Fibroblast of lung (primary cell): ENCODE measurements at regions not wholly inside any gene's neighbourhood (a gene's known extent, or its start where the extent isn't known, plus 50 kb on each side); places are given as distances from the start of the nearest gene placed in this dataset.

ENCODE experiments used
- DNase-seq, 2 donors: peaks; one replicate each; pipeline versions ENCODE4 v3.0.0 to v3.0.0-alpha.2; 2010; ENCODE audit warnings: low read depth in 2 of 2
- H2AFZ ChIP-seq: 2 replicates; pipeline ENCODE4 v1.5.1; 2012; ENCODE audit warnings: low read length, control low read depth, inconsistent platforms
- H3K27ac ChIP-seq: 2 replicates; pipeline ENCODE4 v1.5.1; 2011; ENCODE audit warnings: low read length, control low read depth; ENCODE audit not compliant: insufficient read depth
- H3K27me3 ChIP-seq: 2 replicates; pipeline ENCODE4 v1.5.1; 2011; ENCODE audit warnings: mild to moderate bottlenecking, low read length; ENCODE audit not compliant: control insufficient read depth, insufficient read depth
- H3K36me3 ChIP-seq: 2 replicates; pipeline ENCODE4 v1.5.1; 2011; ENCODE audit warnings: low read length; ENCODE audit not compliant: control insufficient read depth, insufficient read depth
- H3K4me1 ChIP-seq: 2 replicates; pipeline ENCODE4 v1.5.1; 2011; ENCODE audit warnings: low read length; ENCODE audit not compliant: control insufficient read depth, insufficient read depth; ENCODE audit errors: extremely low read depth
- H3K4me2 ChIP-seq: 2 replicates; pipeline ENCODE4 v1.5.1; 2011; ENCODE audit warnings: low read length, control low read depth; ENCODE audit not compliant: insufficient read depth; ENCODE audit errors: extremely low read depth
- H3K4me3 ChIP-seq, 4 experiments: fragments of 200-600 bp in 1 of 4; sonication (generic) in 1 of 4; replicated peaks in 1 of 4; 2 replicates each; pipeline ENCODE4 v1.5.1; 2011 to 2016; ENCODE audit warnings: low read length in 4 of 4, low read depth in 3 of 4, mild to moderate bottlenecking in 3 of 4, control low read depth in 2 of 4, inconsistent platforms in 1 of 4, mixed read lengths in 1 of 4; ENCODE audit not compliant: insufficient read depth in 1 of 4; ENCODE audit errors: control extremely low read depth in 1 of 4
- H3K79me2 ChIP-seq: 2 replicates; pipeline ENCODE4 v1.5.1; 2012; ENCODE audit warnings: mild to moderate bottlenecking, low read length, inconsistent platforms; ENCODE audit not compliant: control insufficient read depth, insufficient read depth
- H3K9ac ChIP-seq: 2 replicates; pipeline ENCODE4 v1.5.1; 2011; ENCODE audit warnings: mild to moderate bottlenecking, low read length, control low read depth; ENCODE audit not compliant: insufficient read depth
- H3K9me3 ChIP-seq: 2 replicates; pipeline ENCODE4 v1.5.1; 2012; ENCODE audit warnings: low read depth, low read length; ENCODE audit not compliant: control insufficient read depth, insufficient read depth
- H4K20me1 ChIP-seq: 2 replicates; pipeline ENCODE4 v1.5.1; 2011; ENCODE audit warnings: low read length; ENCODE audit not compliant: control insufficient read depth, insufficient read depth; ENCODE audit errors: extremely low read depth
- CTCF ChIP-seq, 2 donors: IDR thresholded peaks in 1 of 2; conservative IDR thresholded peaks in 1 of 2; 1 replicate in 1 of 2; 2 replicates in 1 of 2; pipeline ENCODE4 v1.5.1; 2011 to 2012; ENCODE audit warnings: low read length in 2 of 2, control low read depth in 1 of 2, inconsistent platforms in 1 of 2, low read depth in 1 of 2, mild to moderate bottlenecking in 1 of 2
- EZH2 ChIP-seq: IDR thresholded peaks from 2 replicates; pipeline ENCODE4 v1.5.1; 2012; ENCODE audit warnings: low read length, control low read depth, mild to moderate bottlenecking; ENCODE audit errors: missing control alignments

GRCh38 chr7:51619880-51620279 is 303.3 kb upstream of the COBL start:
- Histone ChIP-seq H3K4me2 (no peak overlapping the region), H3K4me3 (no peak overlapping the region), H2AFZ (no peak overlapping the region), H3K27ac (no peak overlapping the region), H3K27me3 (no peaks in the 10 kb centered on the region), H3K79me2 (no peaks in the 10 kb centered on the region), H3K9me3 (no peaks in the 10 kb centered on the region), H3K36me3 (no peaks in the 10 kb centered on the region), H4K20me1 (no peaks in the 10 kb centered on the region), H3K4me1 (no peaks in the 10 kb centered on the region), H3K9ac (no peak overlapping the region)
- TF ChIP-seq EZH2 (no peak), CTCF (conservative IDR thresholded peaks at IDR 0.05 in 1 of 2, IDR thresholded peaks at IDR 0.05 in 1 of 2; ENCODE audit: low read depth in 1 of 2, low read length in 2 of 2) (no peak)
- DNase-seq: no peak

GRCh38 chr7:51617686-51618085 is 301.1 kb upstream of the COBL start:
- Histone ChIP-seq H3K9ac (no peak overlapping the region), H4K20me1 (no peaks in the 10 kb centered on the region), H3K4me3 (no peak overlapping the region), H3K79me2 (no peaks in the 10 kb centered on the region), H2AFZ (no peak overlapping the region), H3K4me2 (no peak overlapping the region), H3K4me1 (no peaks in the 10 kb centered on the region), H3K27me3 (no peaks in the 10 kb centered on the region), H3K27ac (no peak overlapping the region), H3K36me3 (no peaks in the 10 kb centered on the region), H3K9me3 (no peaks in the 10 kb centered on the region)
- no peak for TF ChIP-seq EZH2
- TF ChIP-seq CTCF (conservative IDR thresholded peaks at IDR 0.05 in 1 of 2, IDR thresholded peaks at IDR 0.05 in 1 of 2; ENCODE audit: low read depth in 1 of 2, low read length in 2 of 2): no peak
- DNase-seq: no peak

- Histone ChIP-seq H3K4me2 (no peak overlapping the region), H4K20me1 (no peaks in the 10 kb centered on the region), H3K4me3 (no peak overlapping the region), H3K27me3 (no peaks in the 10 kb centered on the region), H2AFZ (no peak overlapping the region), H3K9me3 (no peaks in the 10 kb centered on the region), H3K4me1 (no peaks in the 10 kb centered on the region), H3K36me3 (no peaks in the 10 kb centered on the region), H3K27ac (no peak overlapping the region), H3K9ac (no peak overlapping the region), H3K79me2 (no peaks in the 10 kb centered on the region)
- TF ChIP-seq CTCF (conservative IDR thresholded peaks at IDR 0.05 in 1 of 2, IDR thresholded peaks at IDR 0.05 in 1 of 2; ENCODE audit: low read depth in 1 of 2, low read length in 2 of 2): no peak
- TF ChIP-seq EZH2: no peak
- peak in 1 of 2 donors; percentile 69 for DNase-seq
Measured at GRCh38 chr7:51613911-51614357, 297.3 kb upstream of the COBL start.
